HEK293 (cell line): ENCODE measurements at regions not wholly inside any gene's neighbourhood (a gene's known extent, or its start where the extent isn't known, plus 50 kb on each side); places are given as distances from the start of the nearest gene placed in this dataset.

ENCODE experiments used
- FEZF1 ChIP-seq: fragments of 450-650 bp; formaldehyde crosslinking; IDR thresholded peaks from 2 replicates; pipeline ENCODE4 v1.5.1; 2016; ENCODE audit warnings: missing biosample characterization, missing genetic modification characterization
- HIC1 ChIP-seq: fragments of 450-650 bp; formaldehyde crosslinking; IDR thresholded peaks from 2 replicates; pipeline ENCODE4 v1.5.1; 2016; ENCODE audit warnings: missing biosample characterization, missing genetic modification characterization
- HOXC10 ChIP-seq: sonication (generic); formaldehyde crosslinking; IDR thresholded peaks from 2 replicates; pipeline ENCODE4 v1.8.1; 2023; ENCODE audit warnings: mild to moderate bottlenecking, missing genetic modification reagents
- KLF16 ChIP-seq: fragments of 450-650 bp; formaldehyde crosslinking; IDR thresholded peaks from 2 replicates; pipeline ENCODE4 v1.5.1; 2017; ENCODE audit warnings: missing biosample characterization, missing genetic modification characterization
- OSR2 ChIP-seq: fragments of 450-650 bp; formaldehyde crosslinking; IDR thresholded peaks from 2 replicates; pipeline ENCODE4 v1.5.1; 2016; ENCODE audit warnings: missing biosample characterization, missing genetic modification characterization
- REPIN1 ChIP-seq: fragments of 450-650 bp; formaldehyde crosslinking; IDR thresholded peaks from 2 replicates; pipeline ENCODE4 v1.5.1; 2017; ENCODE audit warnings: missing biosample characterization, missing genetic modification characterization, low read depth
- ZBTB17 ChIP-seq: fragments of 450-650 bp; formaldehyde crosslinking; IDR thresholded peaks from 2 replicates; pipeline ENCODE4 v1.5.1; 2016; ENCODE audit warnings: missing biosample characterization, missing genetic modification characterization
- ZFHX2 ChIP-seq: fragments of 450-650 bp; formaldehyde crosslinking; conservative IDR thresholded peaks from 2 replicates; pipeline ENCODE4 v1.5.1; 2016; ENCODE audit warnings: missing biosample characterization, missing genetic modification characterization
- ZNF112 ChIP-seq: fragments of 450-650 bp; formaldehyde crosslinking; IDR thresholded peaks from 2 replicates; pipeline ENCODE4 v1.5.0; 2017; ENCODE audit warnings: missing biosample characterization, missing genetic modification characterization
- ZNF157 ChIP-seq: fragments of 450-650 bp; formaldehyde crosslinking; IDR thresholded peaks from 2 replicates; pipeline ENCODE4 v1.5.1; 2016; ENCODE audit warnings: missing biosample characterization, missing genetic modification characterization
- ZNF169 ChIP-seq: fragments of 450-650 bp; formaldehyde crosslinking; IDR thresholded peaks from 2 replicates; pipeline ENCODE4 v1.5.1; 2016; ENCODE audit warnings: missing biosample characterization, missing genetic modification characterization
- ZNF184 ChIP-seq: fragments of 450-650 bp; IDR thresholded peaks from 2 replicates; pipeline ENCODE4 v1.5.1; 2018; ENCODE audit warnings: missing biosample characterization, mild to moderate bottlenecking, missing genetic modification characterization
- ZNF2 ChIP-seq: fragments of 450-650 bp; formaldehyde crosslinking; IDR thresholded peaks from 2 replicates; pipeline ENCODE4 v1.5.1; 2016; ENCODE audit warnings: missing biosample characterization, missing genetic modification characterization
- ZNF223 ChIP-seq: fragments of 450-650 bp; formaldehyde crosslinking; IDR thresholded peaks from 2 replicates; pipeline ENCODE4 v1.5.1; 2016; ENCODE audit warnings: missing biosample characterization, missing genetic modification characterization
- ZNF239 ChIP-seq: fragments of 450-650 bp; formaldehyde crosslinking; IDR thresholded peaks from 2 replicates; pipeline ENCODE4 v1.5.1; 2016; ENCODE audit warnings: missing biosample characterization, missing genetic modification characterization
- ZNF311 ChIP-seq: fragments of 450-650 bp; formaldehyde crosslinking; IDR thresholded peaks from 2 replicates; pipeline ENCODE4 v1.5.1; 2017; ENCODE audit warnings: missing biosample characterization, missing genetic modification characterization, borderline replicate concordance
- ZNF596 ChIP-seq: fragments of 450-650 bp; IDR thresholded peaks from 2 replicates; pipeline ENCODE4 v1.5.0; 2018; ENCODE audit warnings: missing biosample characterization, mild to moderate bottlenecking, missing genetic modification characterization, moderate library complexity
- ZNF658 ChIP-seq: fragments of 450-650 bp; formaldehyde crosslinking; IDR thresholded peaks from 2 replicates; pipeline ENCODE4; 2016; ENCODE audit warnings: missing biosample characterization, missing genetic modification characterization
- ZNF747 ChIP-seq: fragments of 450-650 bp; formaldehyde crosslinking; IDR thresholded peaks from 2 replicates; pipeline ENCODE4 v1.5.1; 2016; ENCODE audit warnings: missing biosample characterization, missing genetic modification characterization
- ZSCAN23 ChIP-seq: fragments of 450-650 bp; formaldehyde crosslinking; IDR thresholded peaks from 2 replicates; pipeline ENCODE4 v1.5.1; 2016; ENCODE audit warnings: missing biosample characterization, missing genetic modification characterization
- TF ChIP-seq, protein P1 (sequence below): fragments of 450-650 bp; formaldehyde crosslinking; IDR thresholded peaks from 2 replicates; pipeline ENCODE4 v1.5.1; 2016; ENCODE audit warnings: missing biosample characterization, missing genetic modification characterization, low read depth
- TF ChIP-seq, protein P2 (sequence below): fragments of 450-650 bp; formaldehyde crosslinking; IDR thresholded peaks from 2 replicates; pipeline ENCODE4 v1.5.1; 2016; ENCODE audit warnings: missing biosample characterization, missing genetic modification characterization
- TF ChIP-seq, protein P3 (sequence below): fragments of 450-650 bp; formaldehyde crosslinking; IDR thresholded peaks from 2 replicates; pipeline ENCODE4 v1.5.1; 2017; ENCODE audit warnings: missing biosample characterization, missing genetic modification characterization
- TF ChIP-seq, protein P4 (sequence below): fragments of 450-650 bp; formaldehyde crosslinking; IDR thresholded peaks from 2 replicates; pipeline ENCODE4 v1.5.1; 2017; ENCODE audit warnings: missing biosample characterization, missing genetic modification characterization
- TF ChIP-seq, protein P5 (sequence below): fragments of 450-650 bp; formaldehyde crosslinking; IDR thresholded peaks from 2 replicates; pipeline ENCODE4 v1.5.1; 2016; ENCODE audit warnings: missing biosample characterization, missing genetic modification characterization
- TF ChIP-seq, protein P6 (sequence below): fragments of 450-650 bp; formaldehyde crosslinking; IDR thresholded peaks from 2 replicates; pipeline ENCODE4 v1.5.1; 2016; ENCODE audit warnings: missing biosample characterization, missing genetic modification characterization

- TF ChIP-seq ZBTB17 (tag by site-specific recombination): peak; percentile 84
- TF ChIP-seq, protein P1, sequence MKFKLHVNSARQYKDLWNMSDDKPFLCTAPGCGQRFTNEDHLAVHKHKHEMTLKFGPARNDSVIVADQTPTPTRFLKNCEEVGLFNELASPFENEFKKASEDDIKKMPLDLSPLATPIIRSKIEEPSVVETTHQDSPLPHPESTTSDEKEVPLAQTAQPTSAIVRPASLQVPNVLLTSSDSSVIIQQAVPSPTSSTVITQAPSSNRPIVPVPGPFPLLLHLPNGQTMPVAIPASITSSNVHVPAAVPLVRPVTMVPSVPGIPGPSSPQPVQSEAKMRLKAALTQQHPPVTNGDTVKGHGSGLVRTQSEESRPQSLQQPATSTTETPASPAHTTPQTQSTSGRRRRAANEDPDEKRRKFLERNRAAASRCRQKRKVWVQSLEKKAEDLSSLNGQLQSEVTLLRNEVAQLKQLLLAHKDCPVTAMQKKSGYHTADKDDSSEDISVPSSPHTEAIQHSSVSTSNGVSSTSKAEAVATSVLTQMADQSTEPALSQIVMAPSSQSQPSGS (tag by site-specific recombination): no peak
- TF ChIP-seq, protein P2, sequence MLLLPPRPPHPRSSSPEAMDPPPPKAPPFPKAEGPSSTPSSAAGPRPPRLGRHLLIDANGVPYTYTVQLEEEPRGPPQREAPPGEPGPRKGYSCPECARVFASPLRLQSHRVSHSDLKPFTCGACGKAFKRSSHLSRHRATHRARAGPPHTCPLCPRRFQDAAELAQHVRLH (tag by site-specific recombination): peak; percentile 54; the same call in 1 of the 2 replicates
- no peak for TF ChIP-seq ZNF157
- TF ChIP-seq KLF16 (tag by site-specific recombination): 0 out of 2 replicates have a peak, but pooled peaks have one; percentile 48
- no peak for TF ChIP-seq ZNF596 (tag by site-specific recombination)
- TF ChIP-seq ZNF311: no peak
- TF ChIP-seq ZNF223: no peak
- TF ChIP-seq OSR2: peak; percentile 63
- TF ChIP-seq FEZF1 (tag by site-specific recombination): no peak
- TF ChIP-seq ZNF2 (tag by site-specific recombination): peak; percentile 75; the same call in 1 of the 2 replicates
- TF ChIP-seq, protein P3, sequence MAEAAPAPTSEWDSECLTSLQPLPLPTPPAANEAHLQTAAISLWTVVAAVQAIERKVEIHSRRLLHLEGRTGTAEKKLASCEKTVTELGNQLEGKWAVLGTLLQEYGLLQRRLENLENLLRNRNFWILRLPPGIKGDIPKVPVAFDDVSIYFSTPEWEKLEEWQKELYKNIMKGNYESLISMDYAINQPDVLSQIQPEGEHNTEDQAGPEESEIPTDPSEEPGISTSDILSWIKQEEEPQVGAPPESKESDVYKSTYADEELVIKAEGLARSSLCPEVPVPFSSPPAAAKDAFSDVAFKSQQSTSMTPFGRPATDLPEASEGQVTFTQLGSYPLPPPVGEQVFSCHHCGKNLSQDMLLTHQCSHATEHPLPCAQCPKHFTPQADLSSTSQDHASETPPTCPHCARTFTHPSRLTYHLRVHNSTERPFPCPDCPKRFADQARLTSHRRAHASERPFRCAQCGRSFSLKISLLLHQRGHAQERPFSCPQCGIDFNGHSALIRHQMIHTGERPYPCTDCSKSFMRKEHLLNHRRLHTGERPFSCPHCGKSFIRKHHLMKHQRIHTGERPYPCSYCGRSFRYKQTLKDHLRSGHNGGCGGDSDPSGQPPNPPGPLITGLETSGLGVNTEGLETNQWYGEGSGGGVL (tag by site-specific recombination): peak; percentile 67; the same call in 1 of the 2 replicates
- no peak for TF ChIP-seq ZSCAN23 (tag by site-specific recombination)
- TF ChIP-seq HOXC10 (CRISPR knock-in tag): no peak
- TF ChIP-seq, protein P4, sequence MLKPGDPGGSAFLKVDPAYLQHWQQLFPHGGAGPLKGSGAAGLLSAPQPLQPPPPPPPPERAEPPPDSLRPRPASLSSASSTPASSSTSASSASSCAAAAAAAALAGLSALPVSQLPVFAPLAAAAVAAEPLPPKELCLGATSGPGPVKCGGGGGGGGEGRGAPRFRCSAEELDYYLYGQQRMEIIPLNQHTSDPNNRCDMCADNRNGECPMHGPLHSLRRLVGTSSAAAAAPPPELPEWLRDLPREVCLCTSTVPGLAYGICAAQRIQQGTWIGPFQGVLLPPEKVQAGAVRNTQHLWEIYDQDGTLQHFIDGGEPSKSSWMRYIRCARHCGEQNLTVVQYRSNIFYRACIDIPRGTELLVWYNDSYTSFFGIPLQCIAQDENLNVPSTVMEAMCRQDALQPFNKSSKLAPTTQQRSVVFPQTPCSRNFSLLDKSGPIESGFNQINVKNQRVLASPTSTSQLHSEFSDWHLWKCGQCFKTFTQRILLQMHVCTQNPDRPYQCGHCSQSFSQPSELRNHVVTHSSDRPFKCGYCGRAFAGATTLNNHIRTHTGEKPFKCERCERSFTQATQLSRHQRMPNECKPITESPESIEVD (tag by site-specific recombination): no peak; the same call in 1 of the 2 replicates
- no peak for TF ChIP-seq ZNF169
- no peak for TF ChIP-seq ZNF658 (tag by site-specific recombination)
- TF ChIP-seq HIC1 (tag by site-specific recombination): no peak
- TF ChIP-seq, protein P5, sequence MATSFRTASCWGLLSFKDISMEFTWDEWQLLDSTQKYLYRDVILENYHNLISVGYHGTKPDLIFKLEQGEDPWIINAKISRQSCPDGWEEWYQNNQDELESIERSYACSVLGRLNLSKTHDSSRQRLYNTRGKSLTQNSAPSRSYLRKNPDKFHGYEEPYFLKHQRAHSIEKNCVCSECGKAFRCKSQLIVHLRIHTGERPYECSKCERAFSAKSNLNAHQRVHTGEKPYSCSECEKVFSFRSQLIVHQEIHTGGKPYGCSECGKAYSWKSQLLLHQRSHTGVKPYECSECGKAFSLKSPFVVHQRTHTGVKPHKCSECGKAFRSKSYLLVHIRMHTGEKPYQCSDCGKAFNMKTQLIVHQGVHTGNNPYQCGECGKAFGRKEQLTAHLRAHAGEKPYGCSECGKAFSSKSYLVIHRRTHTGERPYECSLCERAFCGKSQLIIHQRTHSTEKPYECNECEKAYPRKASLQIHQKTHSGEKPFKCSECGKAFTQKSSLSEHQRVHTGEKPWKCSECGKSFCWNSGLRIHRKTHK (tag by site-specific recombination): no peak
- peak; percentile 96 for TF ChIP-seq ZFHX2
- TF ChIP-seq ZNF112: no peak
- TF ChIP-seq REPIN1 (tag by site-specific recombination): no peak
- TF ChIP-seq ZNF184 (tag by site-specific recombination): peak; percentile 50; the same call in 1 of the 2 replicates
- TF ChIP-seq ZNF747 (tag by site-specific recombination): no peak
- no peak for TF ChIP-seq ZNF239 (tag by site-specific recombination)
- TF ChIP-seq, protein P6, sequence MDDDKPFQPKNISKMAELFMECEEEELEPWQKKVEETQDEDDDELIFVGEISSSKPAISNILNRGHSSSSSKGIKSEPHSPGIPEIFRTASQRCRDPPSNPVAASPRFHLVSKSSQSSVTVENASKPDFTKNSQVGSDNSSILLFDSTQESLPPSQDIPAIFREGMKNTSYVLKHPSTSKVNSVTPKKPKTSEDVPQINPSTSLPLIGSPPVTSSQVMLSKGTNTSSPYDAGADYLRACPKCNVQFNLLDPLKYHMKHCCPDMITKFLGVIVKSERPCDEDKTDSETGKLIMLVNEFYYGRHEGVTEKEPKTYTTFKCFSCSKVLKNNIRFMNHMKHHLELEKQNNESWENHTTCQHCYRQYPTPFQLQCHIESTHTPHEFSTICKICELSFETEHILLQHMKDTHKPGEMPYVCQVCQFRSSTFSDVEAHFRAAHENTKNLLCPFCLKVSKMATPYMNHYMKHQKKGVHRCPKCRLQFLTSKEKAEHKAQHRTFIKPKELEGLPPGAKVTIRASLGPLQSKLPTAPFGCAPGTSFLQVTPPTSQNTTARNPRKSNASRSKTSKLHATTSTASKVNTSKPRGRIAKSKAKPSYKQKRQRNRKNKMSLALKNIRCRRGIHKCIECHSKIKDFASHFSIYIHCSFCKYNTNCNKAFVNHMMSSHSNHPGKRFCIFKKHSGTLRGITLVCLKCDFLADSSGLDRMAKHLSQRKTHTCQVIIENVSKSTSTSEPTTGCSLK (tag by site-specific recombination): no peak
Observed at GRCh38 chr7:101743241-101743994, 74.0 kb upstream of the CUX1 start (continued).
